ENCODE measurements at regions not wholly inside any gene's neighbourhood (a gene's known extent, or its start where the extent isn't known, plus 50 kb on each side); places are given as distances from the start of the nearest gene placed in this dataset.

DNA sequence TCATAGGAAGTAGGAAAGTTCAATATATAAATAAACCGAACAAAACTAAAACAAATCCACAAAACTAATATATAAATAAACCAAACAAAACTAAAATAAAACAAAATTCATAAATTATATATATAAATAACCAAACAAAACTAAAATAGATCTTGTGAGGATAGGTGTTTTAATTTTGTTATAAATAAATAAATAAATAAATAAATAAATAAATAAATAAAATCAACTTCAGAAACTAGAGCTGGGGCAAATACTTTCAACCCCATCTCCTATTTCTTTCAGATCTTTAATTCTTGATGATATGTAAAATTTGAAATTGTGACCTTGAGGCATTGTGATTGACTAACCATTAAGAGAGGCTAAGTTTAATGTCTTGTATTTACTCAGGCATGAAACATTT lies 416.1 kb downstream of the SAMD5 start:
- no peak for TF ChIP-seq CTCF (IDR thresholded peaks at IDR 0.05; ENCODE audit: low read length)
- no peak for TF ChIP-seq EZH2 (IDR thresholded peaks at IDR 0.05; ENCODE audit: borderline replicate concordance, low read length)

All from OCI-LY1 (cell line).